GM13976 (cell line): ENCODE measurements at regions not wholly inside any gene's neighbourhood (a gene's known extent, or its start where the extent isn't known, plus 50 kb on each side); places are given as distances from the start of the nearest gene placed in this dataset.

Experiments
- DNase-seq: peaks from one replicate; pipeline ENCODE4 v3.0.0; 2012; ENCODE audit warnings: low spot score
- in situ Hi-C: fragments of 300-500 bp; cut with MboI; formaldehyde crosslinking; loops from one replicate; pipeline ENCODE4 v1.12.0; 2022; ENCODE audit warnings: low sequenced_read_pairs, mixed read lengths, inconsistent platforms; ENCODE audit not compliant: unreplicated experiment
- TF ChIP-seq, protein P1 (sequence below): IDR thresholded peaks from 2 replicates; pipeline ENCODE4 v1.5.1; 2012; ENCODE audit warnings: borderline replicate concordance, mild to moderate bottlenecking; ENCODE audit not compliant: insufficient read depth; ENCODE audit errors: extremely low read depth, missing control alignments, control extremely low read depth

DNA sequence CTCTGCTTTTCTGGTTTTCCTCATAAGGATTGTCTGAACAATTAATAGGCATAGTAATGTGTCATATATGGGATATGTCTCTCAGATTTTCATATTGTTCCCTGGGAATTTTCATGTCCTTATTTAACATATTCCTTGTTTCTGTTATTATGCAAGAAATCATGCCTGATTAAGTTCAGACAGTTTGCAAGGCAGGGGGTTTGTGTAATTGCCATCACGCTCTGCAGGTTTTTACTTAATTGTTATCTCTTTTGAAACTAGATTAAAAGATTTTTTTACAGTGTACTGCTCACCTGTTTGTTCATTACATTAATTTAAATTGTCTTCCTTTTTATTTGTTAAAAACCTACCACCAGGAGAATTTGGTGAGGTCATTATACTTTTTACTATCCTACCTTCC, 1253.2 kb upstream of the PRR20A start:
- no peak for DNase-seq
- TF ChIP-seq, protein P1, sequence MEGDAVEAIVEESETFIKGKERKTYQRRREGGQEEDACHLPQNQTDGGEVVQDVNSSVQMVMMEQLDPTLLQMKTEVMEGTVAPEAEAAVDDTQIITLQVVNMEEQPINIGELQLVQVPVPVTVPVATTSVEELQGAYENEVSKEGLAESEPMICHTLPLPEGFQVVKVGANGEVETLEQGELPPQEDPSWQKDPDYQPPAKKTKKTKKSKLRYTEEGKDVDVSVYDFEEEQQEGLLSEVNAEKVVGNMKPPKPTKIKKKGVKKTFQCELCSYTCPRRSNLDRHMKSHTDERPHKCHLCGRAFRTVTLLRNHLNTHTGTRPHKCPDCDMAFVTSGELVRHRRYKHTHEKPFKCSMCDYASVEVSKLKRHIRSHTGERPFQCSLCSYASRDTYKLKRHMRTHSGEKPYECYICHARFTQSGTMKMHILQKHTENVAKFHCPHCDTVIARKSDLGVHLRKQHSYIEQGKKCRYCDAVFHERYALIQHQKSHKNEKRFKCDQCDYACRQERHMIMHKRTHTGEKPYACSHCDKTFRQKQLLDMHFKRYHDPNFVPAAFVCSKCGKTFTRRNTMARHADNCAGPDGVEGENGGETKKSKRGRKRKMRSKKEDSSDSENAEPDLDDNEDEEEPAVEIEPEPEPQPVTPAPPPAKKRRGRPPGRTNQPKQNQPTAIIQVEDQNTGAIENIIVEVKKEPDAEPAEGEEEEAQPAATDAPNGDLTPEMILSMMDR, result no peak
- in situ Hi-C loops, result no loop called here

DNA sequence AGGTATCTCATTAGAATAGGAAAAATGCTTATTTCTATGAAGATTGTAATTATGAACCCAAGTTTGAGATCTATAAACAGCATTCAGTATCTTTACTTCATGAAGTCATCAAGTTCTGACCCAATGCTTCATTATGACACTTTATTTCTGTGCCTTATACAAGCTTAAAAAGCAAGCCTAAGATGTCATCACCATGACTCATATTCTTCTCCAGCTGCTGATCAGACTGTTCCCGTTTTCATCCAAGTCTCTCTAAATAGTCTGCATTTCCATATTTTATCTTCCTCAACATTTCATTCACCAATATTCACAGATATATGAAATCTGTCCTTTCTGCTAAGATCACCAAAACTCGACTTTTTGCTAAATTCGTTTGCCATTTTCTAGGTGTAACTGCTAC, 1247.2 kb upstream of the PRR20A start:
- in situ Hi-C loops, result no loop called here
- TF ChIP-seq, protein P1, result no peak
- no peak for DNase-seq

GRCh38 chr13:55937180-55937579, 1203.5 kb upstream of the PRR20A start:
- DNase-seq, result no peak
- TF ChIP-seq, protein P1, result no peak
- in situ Hi-C loops, result no loop called here

DNA sequence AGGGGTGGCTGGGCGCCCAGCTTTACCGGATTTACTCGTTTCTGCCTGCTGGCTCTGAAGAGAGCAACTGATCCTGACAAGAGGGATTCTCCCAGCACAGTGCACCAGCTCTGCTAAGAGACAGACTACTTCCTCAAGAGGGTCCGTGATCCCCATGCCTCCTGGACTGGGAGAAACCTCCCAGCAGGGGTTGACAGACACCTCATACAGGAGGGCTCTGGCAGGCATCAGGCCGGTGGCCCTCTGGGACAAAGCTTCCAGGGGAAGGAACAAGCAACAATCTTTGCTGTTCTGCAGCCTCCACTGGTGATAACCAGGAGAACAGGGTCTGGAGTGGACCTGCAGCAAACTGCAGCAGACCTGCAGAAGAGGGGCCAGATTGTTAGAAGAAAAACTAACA, 1192.5 kb upstream of the PRR20A start:
- no peak for DNase-seq
- in situ Hi-C loops, result no loop called here
- TF ChIP-seq, protein P1, result no peak

GRCh38 chr13:55963934-55964333, 1176.8 kb upstream of the PRR20A start:
- in situ Hi-C loops, result no loop called here
- DNase-seq, result no peak
- TF ChIP-seq, protein P1, result no peak

DNA sequence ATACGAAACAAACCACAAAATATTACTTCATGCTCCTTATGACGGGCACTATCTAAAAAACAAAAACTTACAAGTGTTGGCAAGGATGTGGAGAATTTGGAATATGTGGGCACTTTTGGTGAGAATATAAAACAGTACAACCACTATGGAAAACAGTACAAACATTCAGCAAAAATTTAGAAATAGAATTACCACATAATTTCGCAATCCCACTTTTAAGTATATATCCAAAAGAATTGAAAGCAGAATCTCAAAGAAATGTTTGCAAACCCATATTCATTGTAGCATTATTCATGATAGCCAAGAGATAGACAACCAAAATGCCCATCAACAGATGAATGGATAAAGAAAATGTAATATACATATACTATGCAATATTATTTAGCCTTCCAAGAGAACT, 1173.7 kb upstream of the PRR20A start:
- in situ Hi-C loops, result no loop called here
- no peak for DNase-seq
- TF ChIP-seq, protein P1, result no peak

- in situ Hi-C loops, result no loop called here
- DNase-seq, result no peak
- TF ChIP-seq, protein P1, result no peak
Observed at GRCh38 chr13:55977436-55977835, 1163.3 kb upstream of the PRR20A start.
